Activated T-helper 1 cell treated with anti-CD3 and anti-CD28 coated beads, Interleukin-12 subunit alpha, Interleukin-12 subunit beta, Interleukin-2, Interleukin-4 antibody, amounts not matched to agents 30 ng/mL and 10 ng/mL and 1 ng/mL, durations not matched to agents 14 hours and 24 hours and 36 hours (primary cell): ENCODE measurements at regions not wholly inside any gene's neighbourhood (a gene's known extent, or its start where the extent isn't known, plus 50 kb on each side); places are given as distances from the start of the nearest gene placed in this dataset.
"Not testable (repeated sequence)": the region's sequence is repeated elsewhere in the genome, so short reads cannot be mapped to it uniquely, and the experiment has no call there.

Source experiments
- DNase-seq: peaks from one replicate; pipeline ENCODE4 v3.0.0; 2021; ENCODE audit warnings: low spot score
- H3K27ac Mint-ChIP-seq: one replicate; pipeline ENCODE4 v1.8.0; 2021; ENCODE audit warnings: mild to moderate bottlenecking, mixed read lengths
- H3K27me3 Mint-ChIP-seq: one replicate; pipeline ENCODE4 v1.8.0; 2022; ENCODE audit warnings: mild to moderate bottlenecking, moderate library complexity, mixed read lengths; ENCODE audit not compliant: insufficient read depth
- H3K36me3 Mint-ChIP-seq: one replicate; pipeline ENCODE4 v1.8.0; 2021; ENCODE audit warnings: low read depth, mixed read lengths
- H3K4me1 Mint-ChIP-seq: one replicate; pipeline ENCODE4 v1.8.0; 2021; ENCODE audit warnings: low read depth, mixed read lengths
- H3K4me3 Mint-ChIP-seq: one replicate; pipeline ENCODE4 v1.8.0; 2021; ENCODE audit warnings: mild to moderate bottlenecking, moderate library complexity, mixed read lengths
- H3K9me3 Mint-ChIP-seq: one replicate; pipeline ENCODE4 v1.8.0; 2021; ENCODE audit warnings: mixed read lengths
- intact Hi-C: fragments of 100-400 bp; cut with micrococcal nuclease; formaldehyde crosslinking; loops from one replicate; pipeline ENCODE4 v1.15.1; 2024

DNA sequence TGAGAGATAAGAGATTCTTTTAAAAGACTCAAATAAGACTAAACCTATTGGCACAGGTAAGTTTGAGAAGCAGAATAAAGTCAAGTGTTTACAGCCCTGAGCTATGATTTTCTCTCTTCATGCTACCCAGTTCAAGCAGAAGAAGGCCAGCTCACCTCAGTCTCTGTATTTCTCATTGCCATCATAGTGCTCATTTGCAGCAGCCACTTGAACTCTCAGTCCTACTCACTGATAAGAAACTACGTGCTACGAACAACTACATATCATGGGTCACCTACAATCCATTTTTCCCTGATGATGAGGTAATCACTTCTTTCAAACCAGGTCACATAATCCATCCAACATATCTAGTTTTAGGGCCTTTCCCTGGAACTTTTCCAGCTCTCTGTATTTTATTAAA lies 617.5 kb downstream of the JRKL start:
- Mint-ChIP-seq H3K9me3 (no peaks in the 10 kb centered on the region), H3K36me3 (no peaks in the 10 kb centered on the region), H3K4me1 (no peaks in the 10 kb centered on the region), H3K27me3 (no peaks in the 10 kb centered on the region), H3K4me3 (no peak overlapping the region), H3K27ac (no peak overlapping the region)
- DNase-seq: no peak
- intact Hi-C loops: no loop called here

DNA sequence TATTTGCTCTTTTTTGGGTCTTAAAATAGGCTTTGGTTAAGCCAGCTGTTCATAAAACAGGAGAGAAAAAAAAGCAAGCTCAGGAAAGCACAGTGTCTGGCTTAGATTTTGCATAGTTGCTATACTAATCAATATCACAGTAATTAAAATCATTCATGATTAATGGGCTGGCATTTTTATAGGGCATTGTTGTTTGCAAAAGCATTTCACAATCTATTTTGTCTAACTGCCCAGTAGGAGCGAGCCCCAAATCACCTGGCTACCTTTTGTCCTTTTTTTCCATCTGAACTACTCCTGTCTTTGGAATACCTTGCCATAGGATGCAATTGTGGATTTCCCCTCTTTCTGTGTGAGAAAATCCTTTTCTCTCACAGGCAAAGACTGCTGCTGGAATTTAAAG lies 619.8 kb downstream of the JRKL start:
- H3K27me3 Mint-ChIP-seq: no peaks in the 10 kb centered on the region
- H3K9me3 Mint-ChIP-seq: no peaks in the 10 kb centered on the region
- H3K4me3 Mint-ChIP-seq: no peak overlapping the region
- intact Hi-C loops: no loop called here
- H3K4me1 Mint-ChIP-seq: no peaks in the 10 kb centered on the region
- no peak for DNase-seq
- H3K27ac Mint-ChIP-seq: no peak overlapping the region
- no peaks in the 10 kb centered on the region for H3K36me3 Mint-ChIP-seq

DNA sequence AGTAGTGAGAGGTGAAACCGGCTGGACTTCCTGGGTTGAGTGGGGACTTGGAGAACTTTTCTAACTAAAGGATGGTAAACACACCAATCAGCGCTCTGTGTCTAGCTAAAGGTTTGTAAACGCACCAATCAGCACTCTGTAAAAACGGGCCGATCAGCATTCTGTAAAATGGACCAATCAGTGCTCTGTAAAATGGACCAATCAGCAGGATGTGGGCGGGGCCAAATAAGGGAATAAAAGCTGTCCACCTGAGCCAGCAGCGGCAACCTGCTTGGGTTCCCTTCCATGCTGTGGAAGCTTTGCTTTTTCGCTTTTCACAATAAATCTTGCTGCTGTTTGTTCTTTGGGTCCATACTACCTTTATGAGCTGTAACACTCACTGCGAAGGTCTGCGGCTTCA lies 621.2 kb downstream of the JRKL start:
- H3K4me1 Mint-ChIP-seq, H3K4me3 Mint-ChIP-seq, intact Hi-C loops, H3K36me3 Mint-ChIP-seq, H3K9me3 Mint-ChIP-seq, H3K27me3 Mint-ChIP-seq, DNase-seq, H3K27ac Mint-ChIP-seq: not testable (repeated sequence)

DNA sequence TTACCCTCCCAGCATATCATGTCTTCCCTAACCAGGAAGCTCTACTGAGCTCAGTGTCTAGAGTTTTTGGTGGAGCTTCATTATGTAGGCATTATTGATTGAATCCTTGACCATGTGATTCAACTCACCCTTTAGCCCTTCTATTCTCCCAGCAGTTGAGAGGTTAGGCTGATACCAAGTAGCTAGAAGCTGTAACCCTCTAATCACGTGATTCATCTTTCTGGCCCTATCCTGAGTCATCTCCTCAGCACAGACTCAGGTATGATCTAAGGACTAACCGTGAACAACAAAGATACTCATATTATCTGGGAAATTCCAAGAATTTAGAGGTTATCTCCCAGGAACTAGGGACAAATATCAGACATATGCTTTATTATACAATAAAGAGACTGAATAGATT lies 625.5 kb downstream of the JRKL start:
- no peaks in the 10 kb centered on the region for H3K36me3 Mint-ChIP-seq
- no peak overlapping the region for H3K27ac Mint-ChIP-seq
- intact Hi-C loops: no loop called here
- no peaks in the 10 kb centered on the region for H3K4me1 Mint-ChIP-seq
- H3K4me3 Mint-ChIP-seq: no peak overlapping the region
- no peaks in the 10 kb centered on the region for H3K27me3 Mint-ChIP-seq
- peaks cover 3% of the 10 kb centered on the region for H3K9me3 Mint-ChIP-seq
- no peak for DNase-seq

DNA sequence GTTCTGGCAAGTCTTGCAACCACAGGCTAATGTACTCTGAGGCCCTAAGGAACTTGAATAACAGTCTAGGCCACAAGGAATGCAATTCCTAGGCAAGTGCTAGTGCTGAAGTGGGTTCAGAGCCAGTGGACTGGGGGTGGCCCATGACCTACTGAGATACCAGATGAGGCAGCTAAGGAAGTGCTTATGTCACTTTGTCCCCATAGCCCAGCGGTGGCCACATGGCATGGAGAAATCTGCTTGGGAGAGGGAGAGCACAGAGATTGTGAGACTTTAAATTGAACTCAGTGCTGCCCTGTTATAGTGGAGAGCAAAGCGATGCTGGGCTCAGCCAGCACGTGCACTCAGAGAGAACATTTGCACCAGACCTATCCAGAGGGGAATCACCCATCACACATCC lies 629.5 kb downstream of the JRKL start:
- Mint-ChIP-seq H3K4me1 (no peaks in the 10 kb centered on the region), H3K9me3 (peaks cover 3% of the 10 kb centered on the region), H3K36me3 (no peaks in the 10 kb centered on the region), H3K4me3 (no peak overlapping the region), H3K27ac (no peak overlapping the region), H3K27me3 (no peaks in the 10 kb centered on the region)
- no peak for DNase-seq
- intact Hi-C loops: no loop called here

DNA sequence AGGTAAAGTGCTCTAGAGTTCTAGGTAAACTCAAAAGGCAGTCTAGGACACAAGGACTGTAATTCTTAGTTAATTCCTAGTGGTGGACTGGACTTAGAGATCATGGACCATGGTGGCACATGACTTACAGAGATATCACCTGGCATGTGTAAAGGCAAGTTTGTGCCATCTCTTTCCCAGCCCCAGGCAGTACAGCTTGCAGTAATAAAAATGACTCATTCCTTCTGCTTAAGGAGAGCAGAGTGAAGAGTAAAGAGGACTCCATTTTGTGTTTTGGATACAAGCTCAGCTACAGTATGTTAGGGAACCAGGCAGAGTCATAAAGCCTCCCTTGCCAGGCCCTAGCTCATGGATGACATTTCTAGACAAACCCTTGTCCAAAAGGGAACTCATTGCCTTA lies 629.9 kb downstream of the JRKL start:
- peaks cover 3% of the 10 kb centered on the region for H3K9me3 Mint-ChIP-seq
- H3K27ac Mint-ChIP-seq: no peak overlapping the region
- no peak overlapping the region for H3K4me3 Mint-ChIP-seq
- no peaks in the 10 kb centered on the region for H3K36me3 Mint-ChIP-seq
- H3K4me1 Mint-ChIP-seq: no peaks in the 10 kb centered on the region
- no peak for DNase-seq
- intact Hi-C loops: no loop called here
- no peaks in the 10 kb centered on the region for H3K27me3 Mint-ChIP-seq

DNA sequence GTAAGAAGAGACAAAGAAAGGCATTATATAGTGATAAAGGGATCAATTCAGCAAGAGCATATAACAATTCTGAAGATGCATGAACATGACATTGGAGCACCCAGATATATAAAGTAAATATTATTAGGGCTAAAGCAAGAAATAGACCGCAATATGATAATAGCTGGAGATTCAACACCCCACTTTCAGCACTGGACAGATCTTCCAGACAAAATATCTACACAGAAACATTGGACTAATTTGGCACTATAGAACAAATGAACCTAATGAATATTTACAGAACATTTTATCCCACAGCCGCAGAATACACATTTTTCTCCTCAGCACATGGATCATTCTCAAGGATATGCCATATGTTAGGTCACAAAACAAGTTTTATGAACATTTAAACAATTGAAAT lies 633.1 kb downstream of the JRKL start:
- no peaks in the 10 kb centered on the region for H3K4me1 Mint-ChIP-seq
- no peak overlapping the region for H3K27ac Mint-ChIP-seq
- no peaks in the 10 kb centered on the region for H3K36me3 Mint-ChIP-seq
- no peak overlapping the region for H3K4me3 Mint-ChIP-seq
- H3K27me3 Mint-ChIP-seq: no peaks in the 10 kb centered on the region
- no peak for DNase-seq
- intact Hi-C loops: no loop called here
- H3K9me3 Mint-ChIP-seq: peaks cover 2% of the 10 kb centered on the region

DNA sequence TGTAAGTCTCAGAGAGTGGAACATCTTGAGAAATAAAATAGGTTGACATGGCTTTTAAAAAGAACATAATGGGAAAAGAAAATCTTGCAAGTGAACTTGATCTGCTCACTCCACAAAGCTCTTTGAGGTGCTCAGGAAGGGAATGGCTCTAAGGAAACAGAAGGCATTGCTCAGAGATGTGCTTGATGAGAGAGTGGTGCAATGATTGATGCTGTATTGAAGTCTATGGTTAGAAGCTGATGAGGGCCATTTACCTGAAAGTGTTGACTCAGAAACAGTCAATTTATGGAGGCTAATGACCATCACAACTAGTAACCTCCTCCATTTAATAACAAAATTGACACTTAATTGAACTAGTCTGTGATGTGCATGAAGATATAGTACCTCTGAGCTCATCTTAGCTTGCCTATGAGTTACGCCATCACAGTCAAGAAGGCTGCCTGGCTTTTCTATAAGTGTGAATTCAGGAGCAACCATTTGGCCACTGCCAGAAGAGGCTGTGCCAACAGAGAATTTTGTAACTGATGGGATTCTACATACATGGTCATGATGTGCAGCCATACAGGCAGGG lies 639.1 kb downstream of the JRKL start:
- H3K36me3 Mint-ChIP-seq: no peaks in the 10 kb centered on the region
- no peak for DNase-seq
- intact Hi-C loops: no loop called here
- H3K9me3 Mint-ChIP-seq: no peaks in the 10 kb centered on the region
- H3K27ac Mint-ChIP-seq: no peak overlapping the region
- H3K27me3 Mint-ChIP-seq: no peaks in the 10 kb centered on the region
- no peaks in the 10 kb centered on the region for H3K4me1 Mint-ChIP-seq
- no peak overlapping the region for H3K4me3 Mint-ChIP-seq

DNA sequence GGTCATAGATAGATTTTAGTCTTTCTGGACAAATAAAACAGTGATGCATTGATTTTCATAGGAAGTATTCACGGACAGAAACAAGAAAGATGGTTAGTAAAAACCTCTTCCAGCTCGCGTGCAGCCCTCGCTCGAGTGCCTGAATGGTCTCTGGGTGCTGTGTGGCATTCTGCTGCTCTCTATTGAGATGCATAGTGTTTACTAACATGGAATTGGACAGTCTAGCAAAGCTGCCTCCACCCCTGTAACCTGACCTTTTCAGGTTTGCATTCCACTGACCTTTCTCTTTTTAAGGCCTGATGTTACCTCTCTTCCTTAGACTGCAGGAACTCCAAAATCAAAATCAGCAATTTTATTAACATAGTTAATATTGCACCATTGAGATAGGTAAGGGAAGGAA lies 643.4 kb downstream of the JRKL start:
- intact Hi-C loops: no loop called here
- Mint-ChIP-seq H3K36me3 (no peaks in the 10 kb centered on the region), H3K9me3 (peaks cover 5% of the 10 kb centered on the region), H3K27ac (no peak overlapping the region), H3K4me1 (no peaks in the 10 kb centered on the region), H3K27me3 (no peaks in the 10 kb centered on the region), H3K4me3 (no peak overlapping the region)
- DNase-seq: no peak

DNA sequence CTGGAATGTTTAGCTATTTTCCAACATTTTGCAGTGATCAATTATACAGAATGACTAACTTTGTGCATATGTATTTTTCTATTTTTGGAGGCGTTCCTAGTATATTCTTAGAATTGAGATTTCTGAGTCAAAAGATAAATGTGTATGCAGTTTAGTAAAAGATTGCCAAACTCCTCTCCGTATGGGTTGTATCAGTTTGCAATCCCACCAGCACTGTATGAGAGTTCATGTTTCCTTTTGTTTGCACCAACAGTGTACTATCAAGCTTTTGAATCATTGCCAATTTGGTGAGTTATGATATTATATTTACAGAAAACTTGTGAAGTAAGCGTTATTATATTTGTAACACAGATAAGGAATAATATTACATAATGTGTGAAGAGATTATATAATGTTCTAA lies 658.7 kb downstream of the JRKL start:
- Mint-ChIP-seq H3K36me3 (no peaks in the 10 kb centered on the region), H3K27ac (no peak overlapping the region), H3K9me3 (peaks cover 2% of the 10 kb centered on the region), H3K4me3 (no peak overlapping the region), H3K4me1 (no peaks in the 10 kb centered on the region), H3K27me3 (no peaks in the 10 kb centered on the region)
- DNase-seq: no peak
- intact Hi-C loops: no loop called here

DNA sequence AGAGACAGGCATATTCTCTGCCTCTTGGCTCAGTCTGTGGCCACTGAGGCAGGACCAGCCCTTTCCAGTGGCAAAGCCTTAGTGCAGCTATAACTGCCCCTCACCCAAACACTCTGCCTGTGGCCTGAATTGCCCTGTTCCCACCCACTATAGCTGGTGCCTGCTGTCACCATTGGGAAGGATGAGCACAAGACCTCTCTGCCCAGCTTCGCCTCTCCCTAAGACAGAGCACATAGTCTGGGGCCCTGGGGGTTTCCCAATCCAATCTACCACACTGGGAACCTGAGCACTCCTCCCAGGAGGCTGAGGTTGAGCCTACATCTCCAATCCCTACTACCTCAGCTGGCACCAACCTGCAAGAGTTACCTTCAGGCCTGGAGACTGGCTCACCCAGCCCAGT lies 670.4 kb downstream of the JRKL start:
- intact Hi-C loops: no loop called here
- H3K4me3 Mint-ChIP-seq: no peak overlapping the region

DNA sequence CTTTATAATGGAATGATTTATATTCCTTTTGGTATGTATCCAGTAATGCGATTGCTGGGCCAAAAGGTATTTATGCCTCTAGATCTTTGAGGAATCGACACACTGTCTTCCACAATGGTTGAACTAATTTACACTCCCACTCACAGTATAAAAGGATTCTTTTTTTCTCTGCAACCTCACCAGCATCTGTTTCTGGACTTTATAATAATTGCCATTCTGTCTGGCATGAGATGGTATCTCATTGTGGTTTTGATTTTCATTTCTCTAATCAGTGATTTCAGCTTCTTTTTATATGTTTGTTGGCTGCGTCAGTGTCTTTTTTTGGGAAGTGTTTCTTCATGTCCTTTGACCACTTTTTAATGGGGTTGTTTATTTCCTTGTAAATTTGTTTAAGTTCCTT lies 679.3 kb downstream of the JRKL start:
- Mint-ChIP-seq H3K4me3 (no peak overlapping the region), H3K27me3 (no peaks in the 10 kb centered on the region), H3K27ac (no peak overlapping the region), H3K9me3 (peaks cover 31% of the 10 kb centered on the region), H3K36me3 (no peaks in the 10 kb centered on the region), H3K4me1 (no peaks in the 10 kb centered on the region)
- DNase-seq: no peak
- intact Hi-C loops: no loop called here

More for the DNA sequence above, 670.4 kb downstream of the JRKL start:
- Mint-ChIP-seq H3K27me3 (no peaks in the 10 kb centered on the region), H3K36me3 (no peaks in the 10 kb centered on the region), H3K27ac (no peak overlapping the region), H3K9me3 (peaks cover 27% of the 10 kb centered on the region), H3K4me1 (no peaks in the 10 kb centered on the region)
- DNase-seq: no peak

DNA sequence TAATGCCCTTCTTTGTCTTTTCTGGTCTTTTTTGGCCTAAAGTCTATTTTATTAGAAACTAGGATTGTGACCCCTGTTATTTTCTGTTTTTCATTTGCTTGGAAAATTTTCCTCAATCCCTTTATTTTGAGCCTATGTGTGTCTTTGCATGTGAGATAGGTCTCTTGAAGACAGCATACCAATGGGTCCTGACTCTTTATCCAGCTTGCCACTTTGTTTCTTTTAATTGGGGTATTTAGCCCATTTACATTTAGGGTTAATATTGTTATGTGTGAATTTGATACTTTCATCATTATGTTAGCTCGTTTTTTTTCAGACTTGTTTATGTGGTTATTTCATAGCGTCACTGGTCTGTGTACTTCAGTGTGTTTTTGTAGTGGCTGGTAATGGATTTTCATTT lies 682.6 kb downstream of the JRKL start:
- no peak overlapping the region for H3K4me3 Mint-ChIP-seq
- intact Hi-C loops: no loop called here
- H3K36me3 Mint-ChIP-seq: no peaks in the 10 kb centered on the region
- no peaks in the 10 kb centered on the region for H3K4me1 Mint-ChIP-seq
- no peak for DNase-seq
- no peak overlapping the region for H3K27ac Mint-ChIP-seq
- no peaks in the 10 kb centered on the region for H3K27me3 Mint-ChIP-seq
- H3K9me3 Mint-ChIP-seq: peaks cover 34% of the 10 kb centered on the region

DNA sequence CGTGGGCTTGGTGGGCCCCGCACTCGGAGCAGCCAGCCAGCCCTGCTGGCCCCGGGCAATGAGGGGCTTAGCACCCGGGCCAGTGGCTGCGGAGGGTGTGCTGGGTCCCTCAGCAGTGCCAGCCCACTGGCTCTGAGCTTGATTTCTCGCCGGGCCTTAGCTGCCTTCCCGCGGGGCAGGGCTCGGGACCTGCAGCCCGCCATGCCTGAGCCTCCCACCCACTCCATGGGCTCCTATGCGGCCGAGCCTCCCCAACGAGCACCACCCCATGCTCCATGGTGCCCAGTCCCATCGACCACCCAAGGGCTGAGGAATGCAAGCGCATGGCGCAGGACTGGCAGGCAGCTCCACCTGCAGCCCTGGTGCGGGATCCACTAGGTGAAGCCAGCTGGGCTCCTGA lies 686.9 kb downstream of the JRKL start:
- H3K27ac Mint-ChIP-seq, H3K4me1 Mint-ChIP-seq, DNase-seq, intact Hi-C loops, H3K36me3 Mint-ChIP-seq, H3K4me3 Mint-ChIP-seq, H3K27me3 Mint-ChIP-seq: not testable (repeated sequence)
- H3K9me3 Mint-ChIP-seq: peaks cover 34% of the 10 kb centered on the region
